ENCODE measurements at regions not wholly inside any gene's neighbourhood (a gene's known extent, or its start where the extent isn't known, plus 50 kb on each side); places are given as distances from the start of the nearest gene placed in this dataset.

- TF ChIP-seq, protein P1, sequence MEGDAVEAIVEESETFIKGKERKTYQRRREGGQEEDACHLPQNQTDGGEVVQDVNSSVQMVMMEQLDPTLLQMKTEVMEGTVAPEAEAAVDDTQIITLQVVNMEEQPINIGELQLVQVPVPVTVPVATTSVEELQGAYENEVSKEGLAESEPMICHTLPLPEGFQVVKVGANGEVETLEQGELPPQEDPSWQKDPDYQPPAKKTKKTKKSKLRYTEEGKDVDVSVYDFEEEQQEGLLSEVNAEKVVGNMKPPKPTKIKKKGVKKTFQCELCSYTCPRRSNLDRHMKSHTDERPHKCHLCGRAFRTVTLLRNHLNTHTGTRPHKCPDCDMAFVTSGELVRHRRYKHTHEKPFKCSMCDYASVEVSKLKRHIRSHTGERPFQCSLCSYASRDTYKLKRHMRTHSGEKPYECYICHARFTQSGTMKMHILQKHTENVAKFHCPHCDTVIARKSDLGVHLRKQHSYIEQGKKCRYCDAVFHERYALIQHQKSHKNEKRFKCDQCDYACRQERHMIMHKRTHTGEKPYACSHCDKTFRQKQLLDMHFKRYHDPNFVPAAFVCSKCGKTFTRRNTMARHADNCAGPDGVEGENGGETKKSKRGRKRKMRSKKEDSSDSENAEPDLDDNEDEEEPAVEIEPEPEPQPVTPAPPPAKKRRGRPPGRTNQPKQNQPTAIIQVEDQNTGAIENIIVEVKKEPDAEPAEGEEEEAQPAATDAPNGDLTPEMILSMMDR (IDR thresholded peaks at IDR 0.05), result no peak
Measured at GRCh38 chr6:113774127-113774825, 82.9 kb upstream of the MARCKS start.

DNA sequence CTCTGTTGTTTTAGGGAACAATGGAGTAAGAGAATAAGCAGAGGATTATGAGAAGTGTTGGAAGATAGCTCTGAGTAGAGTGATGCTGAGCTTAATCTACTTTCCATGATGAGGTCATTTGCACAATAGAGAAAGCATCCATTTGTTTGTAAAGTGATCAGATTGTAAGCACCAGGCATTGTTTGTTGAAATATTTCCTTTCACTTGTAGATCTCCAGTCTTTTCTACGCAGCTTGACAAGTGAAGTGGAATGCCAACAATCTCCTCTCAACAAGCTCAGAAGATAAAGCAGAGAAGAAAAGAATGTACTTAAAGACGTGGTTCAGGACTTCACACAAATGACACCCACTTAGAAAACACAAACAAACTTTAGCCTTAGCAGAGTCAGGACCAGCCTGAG is 80.1 kb upstream of the MARCKS start:
- TF ChIP-seq, protein P1 (IDR thresholded peaks at IDR 0.05), result no peak

- TF ChIP-seq, protein P1 (IDR thresholded peaks at IDR 0.05), result no peak
Measured at GRCh38 chr6:113777601-113778000, 79.5 kb upstream of the MARCKS start.

DNA sequence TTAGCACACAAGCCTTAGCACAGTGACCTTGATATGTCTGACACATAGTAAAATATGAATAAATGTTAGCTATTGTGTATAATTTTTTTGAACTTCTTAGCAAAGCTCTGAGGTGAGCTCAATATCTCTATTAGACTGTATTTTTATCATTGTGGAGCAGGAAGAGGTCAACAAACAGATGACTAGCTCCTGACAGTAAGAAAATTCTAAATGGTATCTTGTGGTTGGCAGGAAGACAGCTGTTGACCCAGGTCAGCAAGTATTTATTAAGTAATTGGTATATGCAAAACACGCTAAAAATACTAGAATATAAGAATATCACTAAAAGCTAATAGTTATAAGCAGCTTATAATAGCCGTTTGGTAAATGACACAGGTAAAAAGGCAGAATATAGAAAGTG is 77.5 kb upstream of the MARCKS start:
- TF ChIP-seq, protein P1 (IDR thresholded peaks at IDR 0.05), result no peak

- TF ChIP-seq, protein P1 (IDR thresholded peaks at IDR 0.05), result no peak
Measured at GRCh38 chr6:113782636-113783035, 74.5 kb upstream of the MARCKS start.

GRCh38 chr6:113786168-113786567 is 71.0 kb upstream of the MARCKS start:
- TF ChIP-seq, protein P1 (IDR thresholded peaks at IDR 0.05), result no peak

DNA sequence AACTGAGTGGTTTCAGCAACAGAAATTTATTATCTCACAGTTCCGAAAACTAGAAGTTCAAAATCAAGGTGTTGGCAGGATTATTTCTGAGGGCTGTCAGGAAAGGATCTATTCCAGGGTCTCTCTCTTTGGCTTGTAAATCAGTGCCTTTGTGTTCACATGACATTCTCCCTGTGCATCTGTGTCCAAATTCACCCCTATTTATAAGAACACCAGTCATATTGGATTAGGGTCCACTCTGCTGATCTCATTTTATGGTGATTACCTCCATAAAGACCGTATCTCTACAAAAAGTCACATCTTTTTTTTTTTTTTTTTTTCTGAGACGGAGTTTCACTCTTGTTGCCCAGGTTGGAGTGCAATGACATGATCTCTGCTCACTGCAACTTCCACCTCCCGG is 68.6 kb upstream of the MARCKS start:
- TF ChIP-seq, protein P1 (IDR thresholded peaks at IDR 0.05), result no peak

GRCh38 chr6:113796038-113796437 is 61.1 kb upstream of the MARCKS start:
- TF ChIP-seq, protein P1 (IDR thresholded peaks at IDR 0.05), result no peak
